ENCODE measurements at regions not wholly inside any gene's neighbourhood (a gene's known extent, or its start where the extent isn't known, plus 50 kb on each side); places are given as distances from the start of the nearest gene placed in this dataset.
"Not testable (repeated sequence)": the region's sequence is repeated elsewhere in the genome, so short reads cannot be mapped to it uniquely, and the experiment has no call there.

- DNase-seq, result no peak
Observed at GRCh38 chr14:51351997-51352396, 112.0 kb downstream of the TMX1 start.

GRCh38 chr14:51353901-51354300, 113.9 kb downstream of the TMX1 start:
- no peak for DNase-seq

DNA sequence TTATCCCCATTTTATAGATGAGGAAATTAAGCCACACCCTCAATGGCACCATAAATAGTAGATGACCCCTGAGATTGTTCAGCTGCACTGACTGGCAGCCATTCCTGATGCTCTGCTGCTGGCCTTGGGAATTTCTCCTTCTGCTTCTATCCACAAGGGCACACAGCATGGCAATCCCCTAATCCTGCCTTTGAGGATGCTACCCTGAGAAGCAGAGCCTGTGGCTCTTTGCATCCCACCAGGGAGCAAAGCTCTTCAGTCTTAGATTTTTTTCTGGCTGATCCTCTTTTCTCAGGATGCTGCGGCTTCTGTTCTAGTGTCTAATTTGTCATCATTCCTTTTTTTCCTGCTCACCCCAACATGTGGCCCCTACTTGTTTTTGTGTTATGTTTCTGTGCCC, 114.8 kb downstream of the TMX1 start:
- DNase-seq, result no peak

DNA sequence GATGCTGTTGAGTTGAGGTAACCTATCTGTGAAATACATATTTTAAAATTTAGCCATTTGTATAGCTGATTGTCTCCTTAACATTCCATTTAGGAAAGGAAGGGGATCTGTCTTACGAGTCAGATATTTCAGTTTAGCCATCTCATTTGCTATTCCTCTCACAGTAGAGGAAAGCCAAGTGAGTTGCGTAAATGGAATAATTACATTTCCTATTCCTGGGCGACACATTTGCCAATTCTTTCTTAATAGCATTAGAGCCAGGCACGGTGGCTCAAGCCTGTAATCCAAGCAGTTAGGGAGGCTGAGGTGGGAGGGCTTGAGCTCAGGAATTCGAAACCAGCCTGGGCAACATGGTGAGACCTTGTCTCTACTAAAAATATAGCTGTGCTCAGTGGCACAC, 116.3 kb downstream of the TMX1 start:
- no peak for DNase-seq

GRCh38 chr14:51357250-51357649, 117.2 kb downstream of the TMX1 start:
- no peak for DNase-seq

DNA sequence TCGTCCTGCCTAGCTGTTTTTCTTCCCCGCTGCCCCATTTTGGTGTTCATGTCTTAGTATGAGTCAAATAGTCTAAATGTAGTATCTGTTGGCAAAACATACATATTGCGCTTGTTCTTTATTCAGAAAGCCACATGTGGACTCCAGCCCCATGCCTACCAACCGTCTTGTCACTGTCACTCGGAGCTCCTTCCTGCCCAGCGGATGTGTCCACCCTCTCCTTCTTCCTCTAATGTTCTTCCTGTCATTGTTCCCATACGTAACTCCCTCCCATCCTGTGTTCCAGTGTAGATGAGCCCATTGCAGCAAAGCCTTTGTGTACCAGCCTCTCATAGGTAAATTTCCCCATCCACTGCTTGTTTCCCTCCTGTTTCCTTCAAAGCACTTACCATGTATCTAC, 120.5 kb downstream of the TMX1 start:
- DNase-seq, result no peak

DNA sequence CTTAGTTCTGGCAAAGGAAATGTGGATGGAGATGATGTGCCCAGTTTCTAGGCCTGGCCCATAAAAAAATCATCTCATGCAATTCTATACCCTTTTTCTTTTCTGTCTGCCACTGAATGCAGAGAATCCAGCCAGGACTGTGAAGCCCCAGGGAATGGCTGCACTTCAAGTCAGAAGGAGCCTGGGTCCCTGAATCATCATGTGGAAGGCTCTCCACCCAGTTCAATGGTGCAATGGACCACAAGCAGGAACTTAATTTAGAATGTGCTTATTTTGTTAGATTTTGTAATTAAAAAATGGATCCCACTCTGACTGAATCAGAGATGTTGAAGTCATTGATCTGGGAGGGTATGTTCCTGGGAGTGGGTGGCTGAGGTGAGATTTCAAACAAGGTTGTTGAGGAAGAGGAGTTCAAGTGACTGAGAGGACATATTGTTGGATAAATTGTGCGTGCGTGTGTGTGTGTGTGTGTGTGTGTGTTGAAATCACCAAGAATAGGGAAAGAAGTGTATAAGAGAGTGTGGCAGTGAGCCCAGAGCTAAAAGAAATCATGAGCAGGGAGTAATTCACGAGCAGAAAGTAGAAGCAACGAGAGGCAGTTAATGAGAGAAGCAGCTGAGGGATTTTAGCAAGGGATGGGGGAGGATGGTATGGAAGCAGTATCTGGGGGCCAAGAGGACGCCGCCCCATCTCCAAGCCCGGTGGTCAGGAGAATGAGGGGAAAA, 125.4 kb downstream of the TMX1 start:
- DNase-seq, result no peak

GRCh38 chr14:51366460-51366859, 126.4 kb downstream of the TMX1 start:
- DNase-seq, result not testable (repeated sequence)

DNA sequence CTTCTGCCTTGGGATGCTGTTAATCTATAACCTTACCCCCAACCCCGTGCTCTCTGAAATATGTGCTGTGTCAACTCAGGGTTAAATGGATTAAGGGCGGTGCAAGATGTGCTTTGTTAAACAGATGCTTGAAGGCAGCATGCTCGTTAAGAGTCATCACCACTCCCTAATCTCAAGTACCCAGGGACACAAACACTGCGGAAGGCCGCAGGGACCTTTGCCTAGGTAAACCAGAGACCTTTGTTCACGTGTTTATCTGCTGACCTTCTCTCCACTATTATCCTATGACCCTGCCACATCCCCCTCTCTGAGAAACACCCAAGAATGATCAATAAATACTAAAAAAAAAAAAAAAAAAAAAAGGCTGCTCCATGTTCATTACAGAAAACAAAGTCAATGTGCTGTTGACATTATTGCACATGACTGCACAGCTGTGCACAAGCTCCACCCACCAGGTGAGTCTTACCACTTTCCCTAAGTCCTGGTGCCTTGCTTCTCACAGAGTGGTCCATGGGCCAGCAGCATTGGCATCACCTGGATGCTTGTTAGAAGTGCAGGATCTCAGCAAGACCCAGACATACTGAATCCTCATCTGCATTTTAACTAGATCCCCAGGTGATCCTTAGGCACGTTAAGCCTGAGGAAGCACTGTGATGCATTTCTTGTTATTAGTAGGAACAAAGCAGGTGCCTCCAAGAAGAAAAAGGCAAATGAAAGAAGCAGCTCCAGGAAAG, 127.0 kb downstream of the TMX1 start:
- not testable (repeated sequence) for DNase-seq

DNA sequence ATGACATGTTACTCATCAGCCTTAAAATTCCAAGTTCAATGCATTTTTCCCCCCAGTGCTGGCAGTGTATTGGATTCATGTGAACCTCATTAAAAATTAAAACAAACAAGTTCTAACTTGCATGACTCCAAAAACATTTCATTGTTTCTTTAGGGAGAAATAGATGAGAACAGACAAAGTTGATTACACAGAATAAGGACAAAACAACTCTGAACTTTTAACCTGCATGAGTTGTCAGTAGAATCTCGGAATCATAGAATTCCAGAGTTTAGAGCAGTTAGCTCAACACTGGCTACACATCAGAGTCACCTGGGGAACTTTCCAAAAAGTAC, 127.5 kb downstream of the TMX1 start:
- DNase-seq, result no peak

- no peak for DNase-seq
Observed at GRCh38 chr14:51368721-51369163, 128.7 kb downstream of the TMX1 start.

- DNase-seq, result no peak
Observed at GRCh38 chr14:51369814-51370213, 129.8 kb downstream of the TMX1 start.

- no peak for DNase-seq
Observed at GRCh38 chr14:51370758-51371386, 130.8 kb downstream of the TMX1 start.

GRCh38 chr14:51377186-51377585, 137.1 kb downstream of the TMX1 start:
- DNase-seq, result not testable (repeated sequence)

DNA sequence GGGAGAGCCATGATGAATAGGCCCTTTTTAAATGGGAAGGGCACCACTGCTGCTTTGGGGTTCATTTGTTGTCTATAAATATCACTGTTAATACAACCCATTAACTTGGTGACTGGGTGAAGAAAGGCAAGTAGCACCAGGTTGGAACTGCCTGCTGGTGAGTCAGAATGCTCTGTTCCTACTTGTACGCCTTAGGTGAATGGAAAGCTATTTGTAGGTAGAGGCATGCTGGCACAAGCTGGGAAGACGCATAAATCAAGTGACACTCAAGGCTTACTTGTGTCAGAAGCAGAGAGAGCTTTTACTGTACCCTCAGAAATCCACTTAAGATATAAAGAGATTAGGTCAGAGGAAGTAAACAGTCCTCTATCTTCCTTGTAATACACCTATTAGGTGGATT, 142.5 kb downstream of the TMX1 start:
- DNase-seq, result no peak

GRCh38 chr14:51386411-51386810, 146.4 kb downstream of the TMX1 start:
- no peak for DNase-seq

- no peak for DNase-seq
Observed at GRCh38 chr14:51386983-51387735, 147.1 kb downstream of the TMX1 start.

DNA sequence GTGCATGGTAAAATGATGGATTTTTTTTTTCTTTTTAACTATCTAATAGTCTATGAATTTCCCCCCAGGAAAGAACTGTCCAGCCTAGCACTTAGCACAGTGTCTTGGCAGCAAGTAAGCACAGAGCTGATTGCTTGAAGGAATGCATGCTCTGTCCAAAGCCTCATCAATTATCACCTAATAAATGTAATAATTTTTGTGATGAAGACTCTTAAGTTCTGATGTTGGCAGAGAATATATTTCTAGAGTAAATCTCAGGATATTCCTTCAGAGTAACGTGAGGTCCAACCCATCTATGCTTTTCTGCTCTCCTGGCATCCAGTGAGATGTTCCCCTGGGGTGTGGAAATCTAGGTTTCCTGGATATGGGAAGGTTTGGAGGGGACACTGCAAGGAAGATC, 152.4 kb downstream of the TMX1 start:
- DNase-seq, result no peak

DNA sequence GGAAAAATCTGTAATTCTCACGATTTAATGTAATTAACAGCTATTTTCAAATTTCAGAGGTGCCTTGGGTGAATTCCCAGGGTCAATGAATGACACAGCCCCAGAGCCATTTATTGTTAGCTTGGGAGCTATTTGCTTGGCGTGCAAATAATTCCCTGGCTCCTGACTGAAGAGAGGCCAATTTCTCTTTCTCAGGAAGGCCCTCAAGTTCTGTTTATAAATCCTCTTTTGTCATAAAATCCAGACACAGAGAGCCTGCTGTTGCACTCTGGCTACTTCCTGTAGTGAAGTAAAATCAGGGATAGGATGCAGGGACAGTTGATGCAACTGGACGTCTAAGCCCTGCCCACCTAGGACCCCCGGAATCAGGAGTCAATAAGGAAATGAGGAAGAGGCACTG, 154.3 kb downstream of the TMX1 start:
- no peak for DNase-seq

GRCh38 chr14:51394804-51395203, 154.8 kb downstream of the TMX1 start:
- no peak for DNase-seq

DNA sequence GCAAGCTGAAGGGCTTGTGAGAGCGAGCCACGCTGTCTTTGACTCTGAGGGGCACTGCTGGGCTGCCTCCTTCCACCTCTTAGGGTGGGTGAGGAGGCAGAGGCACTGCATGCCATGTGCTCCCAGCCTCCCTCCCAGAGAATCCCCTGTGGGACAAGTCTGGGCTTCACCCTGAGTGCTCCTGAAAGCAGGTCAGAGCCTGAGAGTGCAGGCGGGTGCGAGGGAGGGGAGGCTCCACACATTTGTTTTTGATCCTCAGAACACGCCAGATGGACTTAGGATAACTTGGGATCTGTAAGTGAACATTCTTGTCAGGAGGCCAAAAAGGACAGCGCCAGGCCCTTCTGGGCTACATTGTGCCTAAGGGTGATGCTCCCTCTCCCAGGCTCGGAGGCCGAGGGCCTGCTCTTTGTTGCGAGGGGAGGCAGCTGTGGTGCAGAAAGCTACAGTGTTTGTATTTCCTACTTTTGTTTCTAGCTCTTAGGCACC, 155.4 kb downstream of the TMX1 start:
- no peak for DNase-seq

GRCh38 chr14:51396222-51396815, 156.3 kb downstream of the TMX1 start:
- no peak for DNase-seq

DNA sequence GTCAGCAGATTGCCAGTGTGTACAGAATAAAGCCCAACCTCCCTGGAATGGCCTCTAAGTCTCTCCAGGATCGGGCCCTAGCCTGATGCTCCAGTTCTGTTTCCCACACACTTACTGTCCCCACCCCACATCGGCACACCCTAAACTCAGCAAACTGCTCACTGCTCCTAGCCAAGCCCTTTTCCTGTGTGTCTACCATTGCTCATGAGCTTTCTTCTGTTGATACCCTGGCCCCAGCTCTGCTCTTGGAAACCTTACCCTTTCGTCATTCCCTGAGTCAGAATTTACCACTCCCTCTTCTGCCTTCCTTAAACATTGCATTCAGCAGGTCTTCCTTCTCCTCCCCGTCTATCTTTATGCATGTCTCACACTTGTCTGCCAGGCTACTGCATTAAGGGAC, 158.9 kb downstream of the TMX1 start:
- DNase-seq, result no peak

Data from NCI-H1930 (cell line).